ENCODE measurements at regions not wholly inside any gene's neighbourhood (a gene's known extent, or its start where the extent isn't known, plus 50 kb on each side); places are given as distances from the start of the nearest gene placed in this dataset.

GRCh38 chr10:6980353-6980752 lies 400.3 kb upstream of the PRKCQ start:
- 74 to 89% methylated on average over 3 to 4 of the region's 4 CpGs for WGBS, 2 experiments (ENCODE audit: insufficient coverage in 1 of 2, insufficient read length in 1 of 2)
- H3K9me3 Mint-ChIP-seq: peaks cover 4% of the 10 kb centered on the region
- Histone ChIP-seq H3K9ac (ENCODE audit: extremely low read depth, low read length, poor library complexity, severe bottlenecking) (no peak overlapping the region), H3K27ac (ENCODE audit: low read depth, low read length) (no peak overlapping the region), H3K27me3 (ENCODE audit: control insufficient read depth, insufficient read depth, low read length, poor library complexity, severe bottlenecking) (no peaks in the 10 kb centered on the region), H3K9me3 (ENCODE audit: control insufficient read depth, low read length) (peaks cover 5% of the 10 kb centered on the region), H3K36me3 (ENCODE audit: control insufficient read depth, insufficient read depth, low read length) (no peaks in the 10 kb centered on the region), H3K4me1 (ENCODE audit: control insufficient read depth, insufficient read depth, low read length) (peaks cover 4% of the 10 kb centered on the region), H3K4me3 (ENCODE audit: low read length) (no peak overlapping the region)
- peaks cover 14% of the 10 kb centered on the region for H3K4me1 Mint-ChIP-seq
- no peaks in the 10 kb centered on the region for H3K36me3 Mint-ChIP-seq (ENCODE audit: low read depth)
- H3K27me3 Mint-ChIP-seq (ENCODE audit: insufficient read depth): no peaks in the 10 kb centered on the region
- DNase-seq: no peak
- H3K4me3 Mint-ChIP-seq: no peak overlapping the region
- TF ChIP-seq CTCF (conservative IDR thresholded peaks at IDR 0.05): no peak
- no peak overlapping the region for H3K27ac Mint-ChIP-seq

GRCh38 chr10:6979371-6979770 lies 399.3 kb upstream of the PRKCQ start:
- Histone ChIP-seq H3K4me3 (ENCODE audit: low read length) (no peak overlapping the region), H3K9ac (ENCODE audit: extremely low read depth, low read length, poor library complexity, severe bottlenecking) (no peak overlapping the region), H3K9me3 (ENCODE audit: control insufficient read depth, low read length) (peaks cover 5% of the 10 kb centered on the region), H3K27ac (ENCODE audit: low read depth, low read length) (no peak overlapping the region), H3K36me3 (ENCODE audit: control insufficient read depth, insufficient read depth, low read length) (no peaks in the 10 kb centered on the region), H3K4me1 (ENCODE audit: control insufficient read depth, insufficient read depth, low read length) (peaks cover 4% of the 10 kb centered on the region), H3K27me3 (ENCODE audit: control insufficient read depth, insufficient read depth, low read length, poor library complexity, severe bottlenecking) (no peaks in the 10 kb centered on the region)
- no peak for DNase-seq
- Mint-ChIP-seq H3K36me3 (ENCODE audit: low read depth) (no peaks in the 10 kb centered on the region), H3K4me3 (no peak overlapping the region), H3K9me3 (peaks cover 4% of the 10 kb centered on the region), H3K27ac (no peak overlapping the region), H3K27me3 (ENCODE audit: insufficient read depth) (no peaks in the 10 kb centered on the region), H3K4me1 (peaks cover 14% of the 10 kb centered on the region)
- 92 to 93% methylated on average over 7 of the region's 7 CpGs for WGBS, 2 experiments (ENCODE audit: insufficient coverage in 1 of 2, insufficient read length in 1 of 2)
- TF ChIP-seq CTCF (conservative IDR thresholded peaks at IDR 0.05): no peak

GRCh38 chr10:6978187-6978627 lies 398.1 kb upstream of the PRKCQ start:
- WGBS, 2 experiments (ENCODE audit: insufficient coverage in 1 of 2, insufficient read length in 1 of 2): 78 to 88% methylated on average over 5 of the region's 5 CpGs
- DNase-seq: no peak
- Histone ChIP-seq H3K9ac (ENCODE audit: extremely low read depth, low read length, poor library complexity, severe bottlenecking) (no peak overlapping the region), H3K4me3 (ENCODE audit: low read length) (no peak overlapping the region), H3K9me3 (ENCODE audit: control insufficient read depth, low read length) (peaks cover 5% of the 10 kb centered on the region), H3K27me3 (ENCODE audit: control insufficient read depth, insufficient read depth, low read length, poor library complexity, severe bottlenecking) (no peaks in the 10 kb centered on the region), H3K36me3 (ENCODE audit: control insufficient read depth, insufficient read depth, low read length) (no peaks in the 10 kb centered on the region), H3K4me1 (ENCODE audit: control insufficient read depth, insufficient read depth, low read length) (peaks cover 4% of the 10 kb centered on the region), H3K27ac (ENCODE audit: low read depth, low read length) (no peak overlapping the region)
- Mint-ChIP-seq H3K27me3 (ENCODE audit: insufficient read depth) (no peaks in the 10 kb centered on the region), H3K4me1 (peaks cover 14% of the 10 kb centered on the region), H3K9me3 (no peaks in the 10 kb centered on the region), H3K27ac (no peak overlapping the region), H3K36me3 (ENCODE audit: low read depth) (no peaks in the 10 kb centered on the region), H3K4me3 (no peak overlapping the region)
- TF ChIP-seq CTCF (conservative IDR thresholded peaks at IDR 0.05): no peak

Measured in endodermal cell (in vitro differentiated cells).